GM12878 (cell line): ENCODE measurements at regions not wholly inside any gene's neighbourhood (a gene's known extent, or its start where the extent isn't known, plus 50 kb on each side); places are given as distances from the start of the nearest gene placed in this dataset.

Experiments
- ATAC-seq: fragments of 200-7000 bp; cut with Tn5 transposase; 3 replicates; pipeline ENCODE4 v1.9.1; 2020; ENCODE audit warnings: mild to moderate bottlenecking, moderate library complexity
- BruUV-seq: library from RNA; stranded (reverse); fragments of 400-500 nt; replicated peaks from 2 replicates; lab custom pipeline; 2021; lab: Mats Ljungman, UMichigan
- CTCF ChIA-PET: fragments of 300-600 bp; sonication (Branson Sonifier 250); formaldehyde crosslinking; extraction: SDS; loops from one replicate; lab custom pipeline; 2021; ENCODE audit warnings: inconsistent platforms; lab: Yijun Ruan, JAX
- POLR2A ChIA-PET: fragments of 350-600 bp; formaldehyde crosslinking; extraction: SDS; loops from one replicate; lab custom pipeline; 2021; ENCODE audit warnings: inconsistent platforms; lab: Charles Lee
- RAD21 ChIA-PET: fragments of 300-600 bp; sonication (Branson Sonifier 250); formaldehyde crosslinking; loops from one replicate; lab custom pipeline; 2023; ENCODE audit warnings: antibody characterized with exemption; ENCODE audit not compliant: unreplicated experiment; lab: Charles Lee
- SMC1A ChIA-PET: fragments of 300-600 bp; sonication (Branson Sonifier 250); formaldehyde crosslinking; loops from one replicate; lab custom pipeline; 2023; ENCODE audit not compliant: unreplicated experiment, uncharacterized antibody; lab: Charles Lee
- DNase-seq: peaks from one replicate; pipeline ENCODE4 v3.0.0-alpha.2; 2011; ENCODE audit warnings: low read depth, low spot score
- FAIRE-seq: peaks from 3 replicates; lab custom pipeline; 2011; peaks lifted over from hg19 to GRCh38; lab: Jason Lieb, UNC
- H2AFZ ChIP-seq: 2 replicates; pipeline ENCODE4 v1.6.0; 2011; ENCODE audit warnings: low read depth, low read length, control low read depth; ENCODE audit not compliant: control insufficient read depth
- H3K27ac ChIP-seq: 2 replicates; pipeline ENCODE4 v1.5.1; 2011; ENCODE audit warnings: control low read depth; ENCODE audit not compliant: control insufficient read depth, insufficient read depth
- H3K27me3 ChIP-seq, 2 experiments: replicated peaks in 1 of 2; 2 replicates each; pipeline versions ENCODE4 v1.6.0 to v1.6.1; 2011; ENCODE audit warnings: low read length in 1 of 2; ENCODE audit not compliant: control insufficient read depth in 2 of 2, insufficient read depth in 2 of 2
- H3K36me3 ChIP-seq, 2 experiments: 2 replicates each; pipeline ENCODE4 v1.5.1; 2011; ENCODE audit warnings: low read length in 1 of 2; ENCODE audit not compliant: control insufficient read depth in 2 of 2, insufficient read depth in 2 of 2
- H3K4me1 ChIP-seq: 2 replicates; pipeline ENCODE4 v1.6.1; 2011; ENCODE audit warnings: mild to moderate bottlenecking, low read length, moderate library complexity, mixed read lengths; ENCODE audit not compliant: control insufficient read depth, insufficient read depth
- H3K4me2 ChIP-seq: 2 replicates; pipeline ENCODE4 v1.6.0; 2011; ENCODE audit warnings: control low read depth; ENCODE audit not compliant: control insufficient read depth, insufficient read depth
- H3K4me3 ChIP-seq: fragments of 200-600 bp; sonication (generic); 2 replicates; pipeline ENCODE4 v1.5.1; 2016
- H3K79me2 ChIP-seq: 2 replicates; pipeline ENCODE4 v1.6.0; 2011; ENCODE audit warnings: low read length; ENCODE audit not compliant: control insufficient read depth, insufficient read depth
- H3K9ac ChIP-seq: 2 replicates; pipeline ENCODE4 v1.8.0; 2011; ENCODE audit warnings: low read length, control low read depth, mixed read lengths; ENCODE audit not compliant: control insufficient read depth, insufficient read depth
- H3K9me3 ChIP-seq: replicated peaks from 3 replicates; pipeline ENCODE4 v1.5.1; 2011; ENCODE audit warnings: mild to moderate bottlenecking, low read length; ENCODE audit not compliant: control insufficient read depth, insufficient read depth
- H4K20me1 ChIP-seq: 2 replicates; pipeline ENCODE4 v1.6.0; 2011; ENCODE audit not compliant: control insufficient read depth, insufficient read depth
- ASH2L ChIP-seq: fragments of 300-600, 200-600 bp; sonication (generic); IDR thresholded peaks from 2 replicates; pipeline ENCODE4 v1.6.1; 2017; ENCODE audit warnings: low read depth, mild to moderate bottlenecking, borderline replicate concordance
- CHD4 ChIP-seq: fragments of 200-600 bp; sonication (generic); IDR thresholded peaks from 2 replicates; pipeline ENCODE4 v1.6.1; 2016; ENCODE audit warnings: mild to moderate bottlenecking
- KDM1A ChIP-seq: fragments of 200-600 bp; sonication (generic); IDR thresholded peaks from 2 replicates; pipeline ENCODE4 v1.6.1; 2016; ENCODE audit warnings: borderline replicate concordance
- TBL1XR1 ChIP-seq: IDR thresholded peaks from 2 replicates; pipeline ENCODE4 v1.6.1; 2012; ENCODE audit warnings: low read depth, low read length, improper control_type of control experiment
- WGBS: methylation state at CpG from one replicate; pipeline ENCODE4 v1.1.6; 2016; ENCODE audit warnings: low lambda C conversion rate; ENCODE audit not compliant: insufficient replicate concordance, insufficient coverage; ENCODE audit errors: missing lambda C conversion rate; 5-methylcytosine and 5-hydroxymethylcytosine counted together
- in situ Hi-C: fragments of 300-500 bp; cut with MboI; formaldehyde crosslinking; loops from 9 replicates; pipeline ENCODE4 v1.14.3; 2018; ENCODE audit warnings: mixed read lengths
- intact Hi-C: fragments of 100-400 bp; cut with micrococcal nuclease; formaldehyde crosslinking; loops from one replicate; pipeline ENCODE4 v1.14.2; 2022; ENCODE audit not compliant: unreplicated experiment
- TF ChIP-seq, protein P1 (sequence below): fragments of 450-650 bp; formaldehyde crosslinking; IDR thresholded peaks from 2 replicates; pipeline ENCODE4 v1.4.0; 2020; ENCODE audit warnings: mild to moderate bottlenecking, moderate library complexity

DNA sequence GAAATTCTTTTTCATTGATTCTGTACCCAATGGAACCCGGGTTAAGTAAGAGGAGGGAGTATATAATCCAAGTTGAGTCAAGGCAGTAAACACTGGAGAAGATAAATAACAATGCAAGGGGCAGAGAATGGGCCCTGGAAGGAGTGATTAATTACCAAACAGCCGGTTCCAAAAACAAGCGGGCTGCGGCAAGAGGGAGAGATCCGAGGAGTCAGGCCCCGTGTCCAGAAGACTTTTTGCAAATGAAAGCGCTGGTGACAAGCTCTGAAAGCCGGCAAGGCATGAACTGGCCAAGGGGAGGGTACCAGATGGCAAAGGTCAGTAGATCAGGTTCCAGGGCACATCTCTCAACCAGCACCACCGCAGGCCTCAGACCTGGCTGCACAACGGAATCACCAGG lies 294.9 kb downstream of the BCOR start:
- FAIRE-seq (no peak), ATAC-seq (no peak), DNase-seq (no peak)
- Histone ChIP-seq H2AFZ (no peak overlapping the region), H3K27ac (no peak overlapping the region), H3K4me2 (no peak overlapping the region), H3K9me3 (no peaks in the 10 kb centered on the region; the same call in 2 of the 3 replicates), H3K9ac (no peak overlapping the region), H3K36me3 (no peaks in the 10 kb centered on the region), H3K4me1 (no peaks in the 10 kb centered on the region), H3K79me2 (no peaks in the 10 kb centered on the region), H3K27me3 (no peaks in the 10 kb centered on the region; a peak in 2 of 4 replicates), H4K20me1 (no peaks in the 10 kb centered on the region), H3K4me3 (no peak overlapping the region)
- ChIA-PET SMC1A (no interaction called here), CTCF (interaction anchor here (0.6 kb wide), 1 partner anchor 33 kb away, joined by 3 read pairs; no protein-coding TSS in a partner anchor), RAD21 (no interaction called here), POLR2A (no interaction called here)
- intact Hi-C loops = no loop called here
- no TSS peak for BruUV-seq
- 67% methylated on average over 10 of the region's 10 CpGs for WGBS
- in situ Hi-C loops = no loop called here
- TF ChIP-seq ASH2L (no peak), TBL1XR1 (no peak), KDM1A (no peak), CHD4 (no peak)
- TF ChIP-seq, protein P1, sequence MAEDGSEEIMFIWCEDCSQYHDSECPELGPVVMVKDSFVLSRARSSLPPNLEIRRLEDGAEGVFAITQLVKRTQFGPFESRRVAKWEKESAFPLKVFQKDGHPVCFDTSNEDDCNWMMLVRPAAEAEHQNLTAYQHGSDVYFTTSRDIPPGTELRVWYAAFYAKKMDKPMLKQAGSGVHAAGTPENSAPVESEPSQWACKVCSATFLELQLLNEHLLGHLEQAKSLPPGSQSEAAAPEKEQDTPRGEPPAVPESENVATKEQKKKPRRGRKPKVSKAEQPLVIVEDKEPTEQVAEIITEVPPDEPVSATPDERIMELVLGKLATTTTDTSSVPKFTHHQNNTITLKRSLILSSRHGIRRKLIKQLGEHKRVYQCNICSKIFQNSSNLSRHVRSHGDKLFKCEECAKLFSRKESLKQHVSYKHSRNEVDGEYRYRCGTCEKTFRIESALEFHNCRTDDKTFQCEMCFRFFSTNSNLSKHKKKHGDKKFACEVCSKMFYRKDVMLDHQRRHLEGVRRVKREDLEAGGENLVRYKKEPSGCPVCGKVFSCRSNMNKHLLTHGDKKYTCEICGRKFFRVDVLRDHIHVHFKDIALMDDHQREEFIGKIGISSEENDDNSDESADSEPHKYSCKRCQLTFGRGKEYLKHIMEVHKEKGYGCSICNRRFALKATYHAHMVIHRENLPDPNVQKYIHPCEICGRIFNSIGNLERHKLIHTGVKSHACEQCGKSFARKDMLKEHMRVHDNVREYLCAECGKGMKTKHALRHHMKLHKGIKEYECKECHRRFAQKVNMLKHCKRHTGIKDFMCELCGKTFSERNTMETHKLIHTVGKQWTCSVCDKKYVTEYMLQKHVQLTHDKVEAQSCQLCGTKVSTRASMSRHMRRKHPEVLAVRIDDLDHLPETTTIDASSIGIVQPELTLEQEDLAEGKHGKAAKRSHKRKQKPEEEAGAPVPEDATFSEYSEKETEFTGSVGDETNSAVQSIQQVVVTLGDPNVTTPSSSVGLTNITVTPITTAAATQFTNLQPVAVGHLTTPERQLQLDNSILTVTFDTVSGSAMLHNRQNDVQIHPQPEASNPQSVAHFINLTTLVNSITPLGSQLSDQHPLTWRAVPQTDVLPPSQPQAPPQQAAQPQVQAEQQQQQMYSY (CRISPR knock-in tag) = no peak
